DMS114 treated with DMSO at 0.1 percent for 48 hours (cell line): ENCODE measurements at regions not wholly inside any gene's neighbourhood (a gene's known extent, or its start where the extent isn't known, plus 50 kb on each side); places are given as distances from the start of the nearest gene placed in this dataset.
"Not testable (repeated sequence)": the region's sequence is repeated elsewhere in the genome, so short reads cannot be mapped to it uniquely, and the experiment has no call there.

Experiments
- DNase-seq: peaks from one replicate; lab custom pipeline; 2025; ENCODE audit not compliant: unreplicated experiment; lab: John Stamatoyannopoulos, UW

- DNase-seq = no peak
These were observed 341.0 kb downstream of the TCERG1L start for GRCh38 chr10:130970341-130971122.

GRCh38 chr10:130971123-130971435 is 340.4 kb downstream of the TCERG1L start:
- no peak for DNase-seq

DNA sequence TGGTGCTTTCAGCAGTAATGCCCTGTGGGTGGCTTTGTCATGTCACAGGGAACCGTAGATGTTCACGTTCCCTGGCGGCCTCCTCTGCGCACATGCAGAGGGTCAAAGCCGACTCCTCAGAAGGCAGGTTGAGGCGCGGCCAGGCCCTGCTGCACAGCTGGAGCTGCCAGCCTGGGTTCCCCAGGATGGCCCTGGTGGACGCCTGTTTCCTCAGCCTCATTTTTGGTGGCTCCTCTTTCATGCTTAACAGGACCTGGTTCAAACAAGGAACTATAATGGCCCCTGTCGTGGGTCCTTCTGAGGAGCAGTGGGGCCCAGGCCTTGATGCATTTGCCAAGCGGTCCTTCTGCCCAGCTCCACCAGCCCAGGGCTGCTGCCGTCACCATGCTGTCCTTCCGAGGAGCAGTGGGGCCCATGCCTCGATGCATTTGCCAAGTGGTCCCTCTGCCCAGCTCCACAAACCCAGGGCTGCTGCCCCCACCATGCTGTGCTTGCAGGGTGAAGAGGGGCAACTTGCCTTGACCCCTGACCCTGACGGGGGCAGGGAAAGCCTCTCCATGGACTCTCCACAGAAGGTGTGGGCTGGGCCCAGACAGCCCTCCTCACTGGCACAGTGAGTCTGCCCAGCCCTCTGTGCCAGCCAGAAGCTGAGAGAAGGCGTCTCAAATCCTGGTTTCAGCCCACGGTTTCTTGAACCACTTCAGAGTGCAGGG is 338.2 kb downstream of the TCERG1L start:
- DNase-seq = no peak

DNA sequence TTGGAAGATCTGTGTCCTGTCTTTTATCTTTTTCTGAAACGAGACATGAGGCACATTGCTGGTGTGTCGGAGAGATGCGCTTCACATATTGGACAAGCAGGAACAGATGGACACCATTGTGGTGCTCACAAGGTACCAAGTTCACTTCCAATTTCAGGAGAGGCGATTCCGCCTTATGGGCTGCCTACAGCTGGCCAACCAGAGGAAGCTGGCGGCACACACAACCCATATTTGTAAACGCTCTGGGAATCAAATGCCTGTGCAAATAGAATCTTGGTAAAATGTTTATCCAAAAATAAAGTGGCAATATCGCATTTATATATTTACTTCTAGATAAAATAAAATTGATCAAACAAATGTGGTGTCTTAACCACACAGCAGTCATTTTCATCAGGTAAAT is 337.4 kb downstream of the TCERG1L start:
- DNase-seq = no peak

GRCh38 chr10:130975351-130975750 is 336.2 kb downstream of the TCERG1L start:
- DNase-seq = not testable (repeated sequence)

DNA sequence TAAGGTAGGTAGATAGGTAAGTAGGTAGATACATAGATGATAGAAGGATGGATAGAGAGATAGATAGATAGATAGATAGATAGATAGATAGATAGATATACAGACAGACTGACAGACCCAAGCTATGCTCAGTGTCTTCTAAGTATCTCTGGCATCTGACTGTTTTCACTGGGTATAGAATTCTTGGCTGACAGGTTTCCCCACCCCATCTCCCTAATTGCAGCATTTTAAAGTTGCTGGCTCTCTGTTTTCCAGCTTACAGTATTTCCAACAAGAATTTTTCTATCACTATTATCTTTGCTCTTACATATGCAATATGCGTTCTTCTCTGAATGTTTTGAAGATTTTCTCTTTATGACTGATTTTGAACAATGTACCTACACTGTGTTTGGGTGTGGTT is 328.7 kb downstream of the TCERG1L start:
- DNase-seq = no peak

GRCh38 chr10:130983749-130984148 is 327.8 kb downstream of the TCERG1L start:
- DNase-seq = no peak

GRCh38 chr10:130984686-130985085 is 326.8 kb downstream of the TCERG1L start:
- DNase-seq = no peak

GRCh38 chr10:130985158-130985753 is 326.3 kb downstream of the TCERG1L start:
- no peak for DNase-seq

DNA sequence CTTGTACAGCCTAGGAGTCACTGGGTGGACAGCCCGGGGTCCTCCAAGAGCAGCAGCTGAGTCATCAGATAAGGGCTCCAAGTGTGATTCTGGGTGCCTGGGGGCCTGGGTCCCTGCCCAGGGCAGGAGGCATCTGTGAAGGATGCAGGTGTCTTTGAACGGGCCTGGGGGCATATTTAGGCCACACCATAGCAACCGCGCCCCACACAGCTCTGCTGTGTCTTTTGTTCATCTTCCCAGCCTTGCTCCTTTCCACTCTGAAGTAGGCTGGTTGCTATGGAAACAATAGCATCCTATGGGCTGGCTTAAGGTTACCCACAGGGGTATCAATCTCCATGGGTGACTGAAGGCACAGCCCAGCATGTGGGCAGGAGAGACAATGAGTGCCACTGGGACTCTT is 324.7 kb downstream of the TCERG1L start:
- DNase-seq = no peak

GRCh38 chr10:130987401-130987800 is 324.1 kb downstream of the TCERG1L start:
- no peak for DNase-seq

DNA sequence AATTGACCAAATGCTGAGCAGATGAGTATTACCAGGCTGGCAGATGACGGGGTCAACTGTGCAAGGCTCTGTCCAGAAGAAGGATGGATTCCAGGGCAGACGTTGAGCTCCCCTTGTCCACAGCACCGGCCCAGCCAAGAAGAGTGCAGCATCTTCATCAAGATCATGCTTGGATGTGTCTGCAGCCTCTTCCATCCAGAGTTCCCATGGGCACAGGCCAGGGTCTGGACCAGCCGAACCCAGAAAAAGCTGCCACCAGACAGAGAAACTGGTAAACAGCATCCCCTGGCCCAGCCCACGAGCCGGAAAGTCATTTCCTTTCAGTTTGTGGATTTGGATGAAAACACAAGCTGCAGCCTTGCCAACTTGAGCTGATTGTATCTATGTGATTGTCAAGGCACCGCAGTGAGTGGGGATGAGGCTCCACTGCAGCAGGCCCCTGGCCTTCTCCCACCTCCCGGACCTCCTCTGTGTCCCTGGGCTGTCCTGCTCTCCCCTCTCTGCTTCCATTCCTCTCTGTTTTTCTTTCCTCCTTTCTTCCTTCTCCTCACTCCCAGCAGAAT is 321.8 kb downstream of the TCERG1L start:
- no peak for DNase-seq

DNA sequence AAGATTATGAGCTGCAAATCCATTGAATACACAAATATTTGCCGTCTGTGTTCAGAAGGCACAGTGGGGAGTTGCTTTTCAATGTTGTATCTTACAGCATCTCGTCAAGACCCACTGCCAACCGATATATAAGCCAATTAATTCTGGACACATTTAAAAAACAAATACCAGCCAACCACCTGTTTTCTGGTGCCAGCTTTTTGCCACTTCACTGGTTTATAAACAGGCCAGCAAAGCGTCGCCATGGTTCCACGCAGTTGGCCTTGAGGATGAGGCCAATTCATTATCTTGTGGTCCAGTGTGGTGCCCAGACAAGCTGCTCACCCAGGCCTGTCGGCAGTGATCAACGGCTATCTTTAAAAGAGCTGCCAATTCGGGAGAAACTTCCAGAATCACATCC is 321.0 kb downstream of the TCERG1L start:
- DNase-seq = no peak

DNA sequence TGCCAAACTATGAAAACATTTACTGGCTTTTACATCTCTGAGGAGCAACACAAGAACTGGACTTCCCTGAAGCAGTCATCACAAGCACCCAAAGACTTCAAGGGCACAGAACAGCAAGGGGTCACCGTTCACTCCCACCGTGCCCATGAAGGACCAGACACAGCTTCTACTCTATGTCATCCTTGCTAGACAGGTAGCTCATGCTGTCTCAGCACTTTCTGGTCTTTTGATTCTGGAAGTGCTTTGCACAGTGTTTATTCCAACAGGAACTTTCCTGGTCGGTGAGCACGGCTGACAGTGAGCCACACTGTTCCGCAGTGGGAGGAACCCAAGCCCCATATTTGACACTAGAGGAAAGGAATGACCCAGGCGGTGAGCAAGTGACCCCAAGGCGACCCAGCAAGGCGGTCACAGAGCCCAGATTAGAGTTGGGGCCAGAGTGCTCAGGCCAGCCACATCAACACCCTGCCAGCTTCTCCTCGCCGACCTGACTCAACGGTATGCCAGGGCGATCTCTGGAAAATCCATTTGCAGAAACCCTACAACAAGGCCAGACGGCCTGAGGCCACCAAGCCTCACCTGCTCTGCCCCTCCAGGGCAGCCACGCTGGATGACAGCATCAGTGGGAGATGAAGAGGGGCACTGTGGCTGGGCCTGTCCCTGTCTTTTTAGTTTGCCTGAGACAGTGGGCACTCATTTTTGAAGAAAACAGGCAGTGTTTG is 318.6 kb downstream of the TCERG1L start:
- DNase-seq = no peak

DNA sequence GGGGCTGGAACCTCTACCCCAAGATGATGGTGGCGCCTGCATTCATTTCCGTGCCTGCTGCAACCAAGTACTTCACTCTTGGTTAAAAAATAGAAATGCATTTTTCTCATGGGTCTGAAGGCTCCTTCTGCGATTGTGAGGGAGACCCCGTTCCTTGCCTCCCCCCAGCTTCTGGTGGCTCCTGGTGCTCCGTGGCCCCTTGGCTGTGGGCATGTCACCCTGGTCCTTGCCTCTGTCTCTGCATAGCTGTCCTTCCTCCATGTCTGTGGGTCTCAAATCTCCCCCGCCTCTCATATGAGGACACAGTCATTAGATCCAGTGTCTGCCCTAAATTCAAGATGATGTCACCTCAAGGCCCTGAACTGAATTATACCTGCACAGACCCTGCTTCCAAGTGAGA is 317.9 kb downstream of the TCERG1L start:
- DNase-seq = no peak

- DNase-seq = no peak
These were observed 317.3 kb downstream of the TCERG1L start for GRCh38 chr10:130994191-130994590.

DNA sequence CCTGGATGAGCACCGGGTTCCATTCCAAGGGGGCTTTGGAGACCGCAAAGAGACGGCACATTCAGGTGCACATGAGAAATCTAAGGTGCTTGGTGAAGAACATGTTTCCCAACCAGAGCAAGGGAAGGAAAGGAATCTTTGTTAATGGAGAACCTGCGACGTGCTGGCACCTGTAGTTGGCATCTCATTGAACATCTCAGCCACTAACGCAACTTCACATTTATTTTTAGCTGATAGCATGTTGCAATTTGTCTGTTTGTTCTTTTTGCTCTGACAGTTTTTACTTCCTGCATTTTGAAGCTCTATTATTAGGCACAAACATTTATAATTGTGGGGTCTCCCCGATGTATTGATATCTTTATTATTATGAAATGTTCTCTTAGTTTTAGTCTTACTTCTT is 316.7 kb downstream of the TCERG1L start:
- DNase-seq = no peak

- no peak for DNase-seq
These were observed 314.1 kb downstream of the TCERG1L start for GRCh38 chr10:130997267-130998045.

- DNase-seq = no peak
These were observed 313.5 kb downstream of the TCERG1L start for GRCh38 chr10:130998046-130998435.

DNA sequence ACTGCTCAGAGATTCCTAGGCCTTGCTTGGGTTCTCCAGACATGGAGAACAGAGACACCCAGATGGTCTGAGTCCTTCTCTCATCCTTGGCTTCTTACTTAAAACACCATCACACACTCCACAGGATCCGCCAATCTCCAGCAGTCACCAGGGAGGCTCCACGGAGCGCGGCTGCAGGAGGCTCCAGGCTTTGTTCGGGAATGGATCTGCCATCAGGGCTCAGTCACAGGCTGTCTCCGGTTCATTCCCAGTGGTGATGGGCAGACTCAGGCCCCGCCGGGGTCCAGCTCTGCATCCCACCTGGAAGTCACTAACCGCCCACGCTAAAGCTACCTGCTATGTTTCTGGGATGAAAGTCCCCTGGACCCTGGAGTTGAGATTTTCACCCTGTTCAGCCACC is 312.9 kb downstream of the TCERG1L start:
- no peak for DNase-seq
